NB4 (cell line): ENCODE measurements at regions not wholly inside any gene's neighbourhood (a gene's known extent, or its start where the extent isn't known, plus 50 kb on each side); places are given as distances from the start of the nearest gene placed in this dataset.

Experiments used
- CTCF ChIP-seq: IDR thresholded peaks from one replicate; pipeline ENCODE4 v1.5.1; 2012; ENCODE audit warnings: low read depth, low read length
- MAX ChIP-seq: IDR thresholded peaks from 2 replicates; pipeline ENCODE4 v1.6.1; 2011; ENCODE audit warnings: low read depth, low read length
- POLR2A ChIP-seq: IDR thresholded peaks from 2 replicates; pipeline ENCODE4 v1.6.1; 2011; ENCODE audit warnings: mild to moderate bottlenecking; ENCODE audit not compliant: insufficient read length; ENCODE audit errors: extremely low read depth

DNA sequence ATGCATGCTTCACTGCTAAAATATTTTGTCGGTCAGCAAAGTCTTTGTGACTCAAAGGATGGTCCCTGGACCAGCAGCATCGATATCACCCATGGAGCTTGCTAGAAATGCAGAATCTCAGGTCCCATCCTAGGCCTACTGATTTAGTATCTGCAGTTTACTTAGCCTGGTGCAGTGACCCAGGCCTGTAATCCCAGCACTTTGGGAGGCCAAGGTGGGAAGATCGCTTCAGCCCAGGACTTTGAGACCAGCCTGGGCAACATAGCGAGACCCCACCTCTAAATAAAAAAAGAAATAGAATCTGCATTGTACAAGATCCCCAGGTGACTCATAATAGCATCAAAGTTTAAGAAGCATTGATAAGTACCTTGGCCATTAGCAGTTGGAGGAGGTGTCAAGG is 248.7 kb downstream of the CD83 start:
- TF ChIP-seq CTCF (no peak), POLR2A (no peak), MAX (no peak)
